NT2/D1 (cell line): ENCODE measurements at regions not wholly inside any gene's neighbourhood (a gene's known extent, or its start where the extent isn't known, plus 50 kb on each side); places are given as distances from the start of the nearest gene placed in this dataset.

Experiments
- YY1 ChIP-seq: IDR thresholded peaks from 2 replicates; pipeline ENCODE4 v1.6.1; 2011; ENCODE audit not compliant: insufficient read length, insufficient read depth
- ZNF274 ChIP-seq: IDR thresholded peaks from 2 replicates; pipeline ENCODE4 v1.6.1; 2011; ENCODE audit warnings: mild to moderate bottlenecking, low read depth, low read length

- no peak for TF ChIP-seq ZNF274
- TF ChIP-seq YY1, result no peak
Observed at GRCh38 chr6:121635355-121635754, 199.9 kb downstream of the GJA1 start.
